Peyer's patch (tissue), 4 donors: ENCODE measurements at regions not wholly inside any gene's neighbourhood (a gene's known extent, or its start where the extent isn't known, plus 50 kb on each side); places are given as distances from the start of the nearest gene placed in this dataset.

Experiments used
- POLR2A ChIP-seq, 2 donors: fragments of 450-650 bp; IDR thresholded peaks; one replicate each; pipeline ENCODE4 v1.5.1; 2017; ENCODE audit warnings: antibody characterized with exemption in 2 of 2, mild to moderate bottlenecking in 2 of 2, moderate library complexity in 2 of 2
- TF ChIP-seq, protein P1 (sequence below), 6 experiments: fragments of 450-650 bp in 4 of 6; fragments of 200-600 bp in 2 of 6; sonication (generic) in 1 of 6; IDR thresholded peaks; one replicate each; pipeline ENCODE4 v1.5.1; 2017 to 2019; ENCODE audit warnings: antibody characterized with exemption in 6 of 6, mild to moderate bottlenecking in 3 of 6, moderate library complexity in 1 of 6

DNA sequence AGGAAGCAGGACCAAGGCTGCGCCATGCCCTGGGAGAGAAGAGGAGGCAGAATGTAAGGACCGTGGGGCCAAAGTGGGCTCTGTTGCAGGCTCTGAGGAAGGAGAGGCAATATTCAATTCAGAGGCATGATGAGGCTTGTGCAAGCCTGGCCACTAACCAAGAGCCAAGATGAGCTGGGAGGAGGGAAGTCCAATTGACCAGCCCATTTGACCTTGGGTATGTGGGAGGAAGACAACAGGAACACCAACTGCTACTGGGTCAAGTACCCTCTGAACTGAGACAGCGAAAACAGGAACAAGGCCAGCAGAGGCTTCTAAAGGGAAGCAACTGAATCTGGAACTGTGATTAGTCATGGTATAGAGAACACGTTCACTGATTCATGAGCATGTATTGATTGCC, 779.6 kb downstream of the MAFB start:
- TF ChIP-seq POLR2A (IDR thresholded peaks at IDR 0.05): no peak
- TF ChIP-seq, protein P1, sequence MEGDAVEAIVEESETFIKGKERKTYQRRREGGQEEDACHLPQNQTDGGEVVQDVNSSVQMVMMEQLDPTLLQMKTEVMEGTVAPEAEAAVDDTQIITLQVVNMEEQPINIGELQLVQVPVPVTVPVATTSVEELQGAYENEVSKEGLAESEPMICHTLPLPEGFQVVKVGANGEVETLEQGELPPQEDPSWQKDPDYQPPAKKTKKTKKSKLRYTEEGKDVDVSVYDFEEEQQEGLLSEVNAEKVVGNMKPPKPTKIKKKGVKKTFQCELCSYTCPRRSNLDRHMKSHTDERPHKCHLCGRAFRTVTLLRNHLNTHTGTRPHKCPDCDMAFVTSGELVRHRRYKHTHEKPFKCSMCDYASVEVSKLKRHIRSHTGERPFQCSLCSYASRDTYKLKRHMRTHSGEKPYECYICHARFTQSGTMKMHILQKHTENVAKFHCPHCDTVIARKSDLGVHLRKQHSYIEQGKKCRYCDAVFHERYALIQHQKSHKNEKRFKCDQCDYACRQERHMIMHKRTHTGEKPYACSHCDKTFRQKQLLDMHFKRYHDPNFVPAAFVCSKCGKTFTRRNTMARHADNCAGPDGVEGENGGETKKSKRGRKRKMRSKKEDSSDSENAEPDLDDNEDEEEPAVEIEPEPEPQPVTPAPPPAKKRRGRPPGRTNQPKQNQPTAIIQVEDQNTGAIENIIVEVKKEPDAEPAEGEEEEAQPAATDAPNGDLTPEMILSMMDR (IDR thresholded peaks at IDR 0.05): no peak
